Hematopoietic multipotent progenitor cell treated with erythropoietin and hydrocortisone succinate and interleukin-3 and kit ligand, for 4 days (in vitro differentiated cells): ENCODE measurements at regions not wholly inside any gene's neighbourhood (a gene's known extent, or its start where the extent isn't known, plus 50 kb on each side); places are given as distances from the start of the nearest gene placed in this dataset.
A peak's percentile ranks its signal among the peaks of the same experiment; 100 is the strongest.
"Not testable (repeated sequence)": the region's sequence is repeated elsewhere in the genome, so short reads cannot be mapped to it uniquely, and the experiment has no call there.

Source experiments
- DNase-seq: peaks from one replicate; pipeline ENCODE4 v3.0.0-alpha.2; 2015

DNA sequence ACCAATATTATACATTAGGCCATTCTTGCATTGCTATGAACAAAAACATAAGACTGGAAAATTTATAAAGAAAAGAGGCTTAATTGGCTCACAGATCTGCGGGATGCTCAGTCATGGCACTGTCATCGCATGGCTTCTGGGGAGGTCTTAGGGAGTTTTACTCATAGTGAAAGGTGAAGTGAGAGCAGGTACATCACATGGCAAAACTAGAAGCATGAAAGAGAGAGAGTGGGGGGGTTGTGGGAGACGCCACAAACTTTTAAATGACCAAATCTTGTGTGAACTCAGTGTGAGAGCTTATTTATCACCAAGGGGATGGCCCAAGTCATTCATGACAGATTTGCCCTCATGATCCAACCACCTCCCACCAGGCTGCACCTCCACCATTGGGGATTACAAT lies 398.3 kb upstream of the EDIL3 start:
- DNase-seq = no peak

DNA sequence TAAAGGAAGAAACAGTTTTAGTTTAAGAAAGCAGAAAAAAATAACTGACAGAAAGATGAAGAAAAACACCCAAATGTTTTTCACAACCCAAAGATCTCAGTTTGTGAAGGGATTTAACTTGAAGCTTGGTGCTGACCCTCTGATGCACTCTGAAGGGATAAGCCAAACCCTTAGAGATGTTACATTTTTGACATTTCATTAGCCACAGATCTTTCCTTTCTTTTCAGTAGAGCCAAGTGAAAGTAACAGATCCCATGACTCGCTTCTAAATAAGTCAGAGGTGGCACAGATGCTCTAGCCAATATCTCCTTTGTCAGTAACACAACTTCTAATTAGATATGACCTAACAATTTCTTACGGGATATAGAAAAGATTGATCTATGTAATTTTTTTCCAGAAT lies 394.5 kb upstream of the EDIL3 start:
- DNase-seq = no peak

GRCh38 chr5:84764227-84764626 lies 379.5 kb upstream of the EDIL3 start:
- no peak for DNase-seq

DNA sequence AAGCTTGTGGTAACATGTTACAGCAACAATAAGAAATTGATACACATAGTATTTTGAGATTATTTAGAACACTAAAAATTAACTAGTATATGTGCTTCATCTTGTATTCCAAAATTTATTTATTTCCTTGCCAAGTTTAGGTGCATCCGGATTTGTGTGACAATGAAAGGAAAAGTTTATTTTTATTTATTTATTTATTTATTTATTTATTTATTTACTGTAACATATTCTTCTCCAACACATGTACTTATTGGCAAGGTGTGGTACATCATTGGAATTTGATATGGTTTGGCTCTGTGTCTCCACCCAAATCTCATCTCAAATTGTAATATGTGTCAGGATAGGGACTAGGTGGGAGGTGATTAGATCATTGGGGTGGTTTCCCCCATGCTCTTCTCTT lies 373.3 kb upstream of the EDIL3 start:
- no peak for DNase-seq

GRCh38 chr5:84752780-84753179 lies 368.1 kb upstream of the EDIL3 start:
- no peak for DNase-seq

DNA sequence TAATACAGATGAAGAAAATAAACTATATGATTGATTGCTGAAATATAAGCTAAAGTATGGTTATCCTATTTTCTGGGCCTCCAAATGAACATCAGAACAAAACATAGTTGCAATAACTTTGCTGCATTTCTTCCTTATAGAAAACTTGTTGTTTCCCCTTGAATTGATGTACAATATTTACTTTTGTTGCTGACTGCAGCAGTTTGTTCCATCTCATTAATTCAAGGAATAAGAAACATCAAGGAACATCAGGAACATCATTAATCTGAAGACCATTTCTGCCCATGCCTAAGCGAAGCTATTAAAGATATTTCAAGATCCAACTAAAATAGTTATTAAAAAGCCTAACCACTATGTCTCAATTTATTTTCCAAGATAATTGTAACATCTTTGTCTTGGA lies 363.6 kb upstream of the EDIL3 start:
- no peak for DNase-seq

DNA sequence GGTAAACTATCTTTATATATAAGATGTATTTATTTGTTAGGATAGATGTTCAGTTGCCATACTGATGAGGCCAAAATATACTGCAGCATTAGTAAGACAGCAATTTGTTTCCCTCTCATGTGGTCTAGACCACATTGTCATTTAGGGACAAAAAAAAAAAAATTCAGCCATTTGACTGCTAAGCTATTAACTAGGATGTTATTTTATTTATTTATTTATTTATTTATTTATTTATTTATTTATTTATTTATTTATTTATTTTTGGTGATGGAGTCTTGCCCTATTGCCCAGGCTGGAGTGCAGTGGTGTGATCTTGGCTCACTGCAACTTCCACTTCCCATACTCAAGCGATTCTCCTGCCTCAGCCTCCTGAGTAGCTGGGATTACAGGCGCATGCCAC lies 361.6 kb upstream of the EDIL3 start:
- DNase-seq = not testable (repeated sequence)

GRCh38 chr5:84741056-84741455 lies 356.4 kb upstream of the EDIL3 start:
- DNase-seq = no peak

GRCh38 chr5:84729326-84729725 lies 344.6 kb upstream of the EDIL3 start:
- peak; percentile 15 for DNase-seq

- DNase-seq = no peak
Observed at GRCh38 chr5:84727708-84728107, 343.0 kb upstream of the EDIL3 start.

DNA sequence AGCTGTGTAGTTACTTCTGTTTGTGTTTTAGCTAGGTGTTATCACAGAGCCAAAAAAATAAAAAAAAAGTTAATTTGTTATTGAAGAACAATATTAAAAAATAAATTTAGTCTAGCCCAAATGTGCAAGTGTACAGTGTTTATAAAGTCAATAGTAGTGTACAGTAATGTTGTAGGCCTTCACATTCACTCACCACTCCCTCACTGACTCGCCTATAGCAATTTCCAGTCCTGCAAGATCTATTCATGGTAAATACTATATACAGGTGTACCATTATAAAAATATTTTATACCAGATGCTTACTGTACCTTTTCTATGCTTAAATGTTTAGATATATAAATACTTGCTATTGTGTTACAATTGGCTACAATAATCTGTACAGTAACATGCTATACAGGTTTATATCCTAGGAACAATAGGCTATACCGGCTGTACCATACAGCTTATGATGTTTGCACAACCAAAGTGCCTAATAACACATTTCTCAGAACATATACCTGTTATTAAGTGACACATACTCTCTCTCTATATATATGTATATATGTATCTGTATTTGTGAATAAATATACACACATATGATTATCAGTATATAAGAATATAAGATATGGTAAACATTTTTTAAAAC lies 341.4 kb upstream of the EDIL3 start:
- no peak for DNase-seq

DNA sequence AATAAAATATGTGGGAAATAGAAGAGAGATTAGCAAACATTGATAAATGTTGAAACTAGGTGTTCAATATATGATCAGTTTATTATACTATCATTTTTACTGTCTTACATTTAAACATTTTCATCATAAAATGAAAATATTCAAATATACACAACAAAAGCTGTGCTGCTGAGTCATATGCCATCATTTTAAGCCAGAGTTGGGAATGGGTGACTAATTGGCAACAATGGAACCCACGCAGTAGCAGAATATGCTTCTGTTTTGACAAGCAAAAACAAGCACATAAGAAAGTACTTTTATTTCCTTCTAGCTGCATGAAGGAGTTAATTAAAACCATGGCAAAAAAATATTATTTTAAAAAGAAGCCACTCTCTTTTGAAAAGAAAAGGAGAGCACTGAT lies 340.0 kb upstream of the EDIL3 start:
- no peak for DNase-seq

DNA sequence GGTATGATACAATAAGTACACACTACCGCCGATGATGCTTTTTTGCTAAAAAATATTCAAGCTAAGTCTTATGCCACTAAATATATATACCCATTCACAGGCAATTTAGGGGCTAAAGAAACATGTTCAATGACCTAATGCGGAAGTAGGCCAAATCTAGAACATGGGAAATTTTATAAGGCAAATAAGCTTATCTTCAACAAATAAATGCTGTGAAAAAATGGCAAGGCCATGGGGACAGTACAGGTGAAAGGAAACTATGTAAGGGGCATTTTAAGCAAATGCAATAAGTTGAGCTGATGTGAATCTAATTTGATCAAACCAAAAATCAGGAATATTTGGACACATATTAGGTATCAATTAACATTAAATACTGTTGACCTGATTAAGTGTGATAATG lies 339.5 kb upstream of the EDIL3 start:
- no peak for DNase-seq

DNA sequence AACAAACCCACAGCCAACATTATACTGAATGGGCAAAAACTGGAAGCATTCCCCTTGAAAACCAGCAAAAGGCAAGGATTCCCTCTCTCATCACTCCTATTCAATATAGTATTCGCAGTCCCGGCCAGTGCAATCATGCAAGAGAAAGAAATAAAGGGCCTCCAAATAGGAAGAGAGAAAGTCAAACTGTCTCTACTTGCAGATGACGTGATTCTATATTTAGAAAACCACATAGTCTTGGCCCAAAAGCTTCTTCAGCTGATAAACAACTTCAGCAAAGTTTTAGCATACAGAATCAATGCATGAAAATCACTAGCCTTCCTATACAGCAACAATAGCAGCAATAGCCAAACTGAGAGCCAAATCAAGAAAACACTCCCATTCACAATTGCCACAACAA lies 333.7 kb upstream of the EDIL3 start:
- DNase-seq = peak; percentile 30

DNA sequence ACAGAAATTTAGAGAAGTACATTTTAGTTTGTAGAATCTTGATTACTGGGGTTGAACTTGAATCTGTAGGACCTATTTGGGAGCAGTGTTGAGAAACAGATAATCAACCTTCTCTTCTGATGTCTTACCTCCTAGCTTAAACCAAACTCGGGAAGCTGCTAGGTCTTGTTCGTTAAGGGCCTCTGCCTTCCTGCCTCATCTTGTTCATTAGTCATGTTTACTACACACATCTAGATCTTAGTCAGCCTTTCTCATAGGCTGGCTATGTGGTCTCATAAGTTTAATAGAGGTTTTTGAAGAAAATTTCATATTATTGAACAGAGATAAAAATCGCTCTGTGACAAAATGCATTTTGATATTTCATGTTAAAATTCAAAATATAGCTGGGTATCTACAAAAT lies 331.0 kb upstream of the EDIL3 start:
- DNase-seq = no peak

- DNase-seq = no peak
Observed at GRCh38 chr5:84715091-84715490, 330.4 kb upstream of the EDIL3 start.

DNA sequence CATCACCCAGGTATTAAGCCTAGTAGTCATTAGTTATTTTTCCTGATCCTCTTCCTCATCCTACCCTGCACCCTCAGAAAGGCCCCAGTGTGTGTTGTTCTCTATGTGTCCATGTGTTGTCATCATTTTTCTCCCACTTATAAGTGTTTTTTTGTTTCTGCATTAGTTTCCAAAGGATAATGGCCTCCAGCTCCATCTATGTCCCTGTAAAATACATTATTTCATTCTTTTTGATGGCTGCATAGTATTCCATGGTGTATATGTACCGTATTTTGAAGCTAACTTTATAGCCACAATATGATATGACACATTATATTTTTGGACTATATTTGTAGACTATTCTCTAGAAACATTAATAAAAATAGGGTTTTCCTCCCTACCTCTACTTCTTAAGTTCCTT lies 324.4 kb upstream of the EDIL3 start:
- no peak for DNase-seq

DNA sequence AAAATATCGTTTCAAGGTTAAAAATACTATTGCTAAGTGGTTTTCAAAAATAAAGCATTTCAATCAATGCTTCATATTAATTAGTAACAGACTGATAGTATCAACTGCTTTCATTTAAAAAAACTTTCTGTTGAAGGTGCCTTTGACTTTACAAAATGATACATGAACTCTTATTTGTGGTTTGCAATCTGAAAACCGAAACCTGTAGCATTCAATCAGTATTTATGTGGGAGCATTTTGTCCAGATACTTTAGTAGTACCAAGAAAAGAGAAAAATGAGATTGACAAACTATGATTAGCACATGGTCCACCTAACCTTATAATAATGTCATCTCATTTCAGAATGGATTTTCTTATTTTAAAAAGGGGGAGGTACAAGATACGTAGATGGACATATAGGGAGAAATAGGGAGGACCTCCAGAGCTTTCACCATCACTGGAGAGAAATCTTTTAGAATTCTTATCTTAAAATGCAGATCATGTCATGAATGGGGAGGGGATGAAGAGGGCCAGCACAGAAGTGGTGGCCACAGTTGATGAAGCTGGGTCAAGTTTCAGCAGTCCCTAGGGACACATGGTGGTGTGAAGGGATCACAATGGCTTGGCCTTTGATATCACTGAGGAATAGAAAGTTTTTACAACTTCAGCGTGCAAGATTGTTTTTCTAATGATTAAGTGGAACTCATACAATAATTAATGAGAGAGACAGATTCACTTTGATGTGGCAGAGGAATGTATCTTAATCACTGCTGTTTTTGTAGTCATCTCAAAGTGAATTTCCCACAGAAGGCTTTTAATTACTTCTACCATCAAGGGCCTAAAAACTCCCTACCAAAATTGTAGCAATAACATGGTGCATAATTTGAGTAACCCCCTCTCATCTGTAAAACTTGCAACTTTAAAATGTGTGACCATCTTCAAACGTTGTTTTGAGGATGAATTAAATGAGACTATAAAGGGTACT lies 322.3 kb upstream of the EDIL3 start:
- no peak for DNase-seq

GRCh38 chr5:84700545-84700944 lies 315.9 kb upstream of the EDIL3 start:
- not testable (repeated sequence) for DNase-seq

DNA sequence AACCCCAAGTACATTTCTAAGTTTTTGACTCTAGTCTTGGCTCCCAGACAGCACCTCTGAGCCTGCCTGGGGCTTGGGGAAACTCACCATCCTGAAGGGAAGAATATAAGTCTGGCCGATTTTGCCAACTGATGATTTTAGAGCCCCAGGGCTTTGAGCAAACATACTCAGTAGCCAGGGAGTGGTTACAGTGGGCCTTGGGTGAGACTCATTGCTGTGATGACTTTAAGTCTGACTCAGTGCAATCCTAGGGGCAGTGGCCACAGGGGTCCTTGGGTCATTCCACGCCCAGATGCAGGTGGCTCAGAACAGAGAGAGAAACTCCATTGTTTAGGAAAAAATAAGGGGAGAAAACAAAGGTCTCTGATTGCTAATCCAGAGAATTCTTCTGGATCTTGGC lies 312.0 kb upstream of the EDIL3 start:
- no peak for DNase-seq

GRCh38 chr5:84695330-84695729 lies 310.6 kb upstream of the EDIL3 start:
- DNase-seq = no peak

DNA sequence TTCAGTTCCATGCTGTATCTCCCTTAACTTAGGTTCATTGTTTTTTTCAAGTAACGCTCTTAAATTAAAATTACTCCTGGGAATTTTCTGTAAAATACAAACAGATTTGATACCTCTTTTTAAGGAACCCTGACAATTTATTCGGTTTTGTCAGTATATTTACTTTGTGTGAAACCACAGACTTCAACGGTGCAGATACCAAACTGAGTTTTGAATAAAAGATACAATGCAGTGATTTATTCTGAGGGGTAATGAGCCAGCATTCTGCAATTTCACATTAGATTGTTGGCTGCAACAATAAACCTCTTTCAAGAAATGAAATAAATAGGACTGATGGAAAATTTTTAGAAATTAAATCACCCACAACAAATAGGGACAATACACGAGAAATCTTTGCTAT lies 308.6 kb upstream of the EDIL3 start:
- no peak for DNase-seq

DNA sequence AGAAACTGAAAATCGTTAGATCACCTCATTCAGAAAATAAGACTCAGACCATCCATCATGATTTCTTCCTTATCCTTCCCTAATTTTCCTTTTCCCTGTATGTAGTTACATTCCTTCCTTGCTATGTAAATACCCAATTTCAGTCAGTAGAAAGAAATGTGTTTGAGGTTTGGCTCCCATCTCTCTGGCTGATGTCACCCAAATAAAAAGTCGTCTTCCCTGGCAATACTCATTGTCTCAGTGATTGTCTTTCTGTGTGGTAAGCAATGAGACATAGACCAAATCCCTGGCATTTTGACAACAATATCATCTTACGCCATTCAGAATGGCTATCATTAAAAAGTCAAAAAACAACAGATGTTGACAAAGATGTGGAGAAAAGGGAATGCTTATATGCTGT lies 303.9 kb upstream of the EDIL3 start:
- no peak for DNase-seq

DNA sequence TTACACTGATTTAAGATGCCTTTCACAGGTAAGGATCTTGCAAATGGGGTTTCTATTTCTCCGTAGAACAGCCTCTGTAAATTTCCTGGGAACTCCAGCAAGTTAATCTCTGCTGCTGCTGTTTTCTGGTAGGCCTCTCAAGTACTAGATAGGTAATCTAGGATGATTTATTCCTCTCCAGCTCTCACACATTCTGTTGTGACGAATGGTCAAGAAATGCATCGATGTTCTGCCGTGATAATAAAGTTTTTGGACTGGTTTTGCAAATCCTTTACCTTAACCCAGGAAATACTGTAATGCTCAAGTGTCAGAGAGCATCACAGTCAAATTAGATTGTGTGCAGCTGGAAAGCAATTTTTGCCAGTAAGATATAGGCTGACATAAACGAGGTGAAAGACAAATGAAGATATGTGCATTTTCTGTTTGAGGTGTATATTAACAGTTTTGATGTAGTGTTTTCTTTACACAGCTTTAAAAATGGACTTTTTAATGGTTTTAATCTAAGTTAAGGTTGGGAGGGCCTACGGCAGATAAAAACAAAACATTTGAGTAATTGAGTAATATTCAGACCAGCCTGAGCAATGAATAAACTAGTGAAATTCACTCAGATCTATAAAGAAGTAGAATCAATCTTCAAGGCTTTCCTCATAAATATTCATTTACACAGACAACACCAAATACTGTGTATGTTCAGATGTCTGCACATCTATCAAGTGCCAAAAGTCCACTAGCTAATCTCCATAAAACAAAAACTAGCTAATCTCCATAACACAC lies 300.6 kb upstream of the EDIL3 start:
- DNase-seq = no peak
